OCI-LY3 (cell line): ENCODE measurements at regions not wholly inside any gene's neighbourhood (a gene's known extent, or its start where the extent isn't known, plus 50 kb on each side); places are given as distances from the start of the nearest gene placed in this dataset.

Experiments
- H2AFZ ChIP-seq: fragments of 200-600, 300-600 bp; shearing (Covaris generic); 2 replicates; pipeline ENCODE4 v1.6.0; 2014; ENCODE audit warnings: antibody characterized with exemption, low read depth, low read length
- H3K27ac ChIP-seq: fragments of 200-600, 300-600 bp; sonication (generic); 2 replicates; pipeline ENCODE4 v1.5.1; 2014; ENCODE audit warnings: mild to moderate bottlenecking, low read length, moderate library complexity, mixed read lengths
- H3K27me3 ChIP-seq: fragments of 200-600, 300-600 bp; sonication (generic); 2 replicates; pipeline ENCODE4 v1.6.1; 2014; ENCODE audit warnings: low read depth, low read length, mixed read lengths
- H3K36me3 ChIP-seq: fragments of 200-600, 300-600 bp; sonication (generic); replicated peaks from 2 replicates; pipeline ENCODE3; 2014; ENCODE audit warnings: low read depth, low read length, mixed read lengths
- H3K4me1 ChIP-seq: fragments of 300-600, 200-600 bp; sonication (generic); 2 replicates; pipeline ENCODE4 v1.6.1; 2014; ENCODE audit warnings: low read length, mixed read lengths
- H3K4me2 ChIP-seq: fragments of 200-600, 300-600 bp; sonication (generic); 2 replicates; pipeline ENCODE4 v1.6.1; 2014; ENCODE audit warnings: low read length, mixed read lengths
- H3K4me3 ChIP-seq: fragments of 300-600, 200-600 bp; sonication (generic); 2 replicates; pipeline ENCODE4 v1.5.1; 2014; ENCODE audit warnings: antibody characterized with exemption, mild to moderate bottlenecking, low read length, moderate library complexity
- H3K79me2 ChIP-seq: fragments of 300-600, 200-600 bp; shearing (Covaris generic); 2 replicates; pipeline ENCODE4 v1.6.1; 2014; ENCODE audit warnings: mild to moderate bottlenecking, low read length, mixed read lengths
- H3K9ac ChIP-seq: fragments of 300-600, 200-600 bp; shearing (Covaris generic); 2 replicates; pipeline ENCODE4 v1.6.0; 2014; ENCODE audit warnings: mild to moderate bottlenecking, low read length, moderate library complexity
- H3K9me3 ChIP-seq: fragments of 200-600, 300-600 bp; shearing (Covaris generic); 2 replicates; pipeline ENCODE4 v1.6.1; 2014; ENCODE audit warnings: low read length, mixed read lengths; ENCODE audit not compliant: insufficient read depth
- H4K20me1 ChIP-seq: fragments of 200-600, 300-600 bp; sonication (generic); 2 replicates; pipeline ENCODE4 v1.6.1; 2016; ENCODE audit warnings: low read length, mixed read lengths; ENCODE audit not compliant: insufficient read depth
- EZH2phosphoT487 ChIP-seq: fragments of 200-600 bp; shearing (Covaris generic); IDR thresholded peaks from 2 replicates; pipeline ENCODE4 v1.6.1; 2018; ENCODE audit warnings: antibody characterized with exemption, mixed run types, low read depth
- TF ChIP-seq, protein P1 (sequence below): fragments of 200-600, 300-600 bp; sonication (generic); IDR thresholded peaks from 2 replicates; pipeline ENCODE4 v1.5.1; 2014; ENCODE audit warnings: antibody characterized with exemption, low read length, low read depth

DNA sequence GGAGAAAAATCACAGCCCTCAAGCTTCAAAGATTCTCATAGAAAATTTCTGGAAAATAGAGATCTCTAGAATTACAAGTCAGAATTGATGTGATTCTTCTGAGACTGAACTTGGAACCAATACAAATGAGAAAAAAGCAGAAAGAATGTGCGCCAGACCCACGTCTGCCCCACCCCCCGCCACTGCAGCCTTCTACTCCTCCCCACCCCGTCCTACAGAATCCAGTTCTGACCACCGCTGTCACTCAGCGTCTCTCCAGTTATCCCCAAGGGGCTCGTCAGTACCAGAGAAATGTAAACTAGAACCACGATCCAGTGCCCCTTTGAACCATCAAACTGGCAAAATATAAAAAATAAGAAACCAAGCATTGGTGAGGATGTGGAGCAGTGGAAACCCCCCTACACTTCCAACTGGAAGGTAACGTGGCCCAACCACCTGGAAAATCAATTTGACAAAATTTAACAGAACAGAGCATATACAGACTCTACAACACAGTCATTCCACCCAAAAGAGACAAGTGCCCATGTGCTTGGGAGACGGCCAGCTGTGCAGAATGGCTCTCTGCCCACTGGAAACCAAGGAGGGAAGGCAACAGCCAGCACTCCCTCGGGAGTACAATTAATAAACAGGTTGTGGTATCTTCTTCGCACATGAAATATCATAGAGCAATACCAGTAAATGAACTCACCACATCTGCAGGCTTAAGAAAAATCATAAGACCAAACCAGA, 397.9 kb downstream of the TNS3 start:
- Histone ChIP-seq H3K9ac (no peak overlapping the region), H3K27me3 (peaks cover 28% of the 10 kb centered on the region), H2AFZ (no peak overlapping the region), H3K79me2 (no peaks in the 10 kb centered on the region), H3K4me2 (no peak overlapping the region), H3K4me3 (no peak overlapping the region), H3K9me3 (no peaks in the 10 kb centered on the region), H3K4me1 (peaks cover 10% of the 10 kb centered on the region), H3K36me3 (no peaks in the 10 kb centered on the region), H4K20me1 (no peaks in the 10 kb centered on the region), H3K27ac (no peak overlapping the region)
- TF ChIP-seq, protein P1, sequence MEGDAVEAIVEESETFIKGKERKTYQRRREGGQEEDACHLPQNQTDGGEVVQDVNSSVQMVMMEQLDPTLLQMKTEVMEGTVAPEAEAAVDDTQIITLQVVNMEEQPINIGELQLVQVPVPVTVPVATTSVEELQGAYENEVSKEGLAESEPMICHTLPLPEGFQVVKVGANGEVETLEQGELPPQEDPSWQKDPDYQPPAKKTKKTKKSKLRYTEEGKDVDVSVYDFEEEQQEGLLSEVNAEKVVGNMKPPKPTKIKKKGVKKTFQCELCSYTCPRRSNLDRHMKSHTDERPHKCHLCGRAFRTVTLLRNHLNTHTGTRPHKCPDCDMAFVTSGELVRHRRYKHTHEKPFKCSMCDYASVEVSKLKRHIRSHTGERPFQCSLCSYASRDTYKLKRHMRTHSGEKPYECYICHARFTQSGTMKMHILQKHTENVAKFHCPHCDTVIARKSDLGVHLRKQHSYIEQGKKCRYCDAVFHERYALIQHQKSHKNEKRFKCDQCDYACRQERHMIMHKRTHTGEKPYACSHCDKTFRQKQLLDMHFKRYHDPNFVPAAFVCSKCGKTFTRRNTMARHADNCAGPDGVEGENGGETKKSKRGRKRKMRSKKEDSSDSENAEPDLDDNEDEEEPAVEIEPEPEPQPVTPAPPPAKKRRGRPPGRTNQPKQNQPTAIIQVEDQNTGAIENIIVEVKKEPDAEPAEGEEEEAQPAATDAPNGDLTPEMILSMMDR, result no peak
- TF ChIP-seq EZH2phosphoT487, result no peak

DNA sequence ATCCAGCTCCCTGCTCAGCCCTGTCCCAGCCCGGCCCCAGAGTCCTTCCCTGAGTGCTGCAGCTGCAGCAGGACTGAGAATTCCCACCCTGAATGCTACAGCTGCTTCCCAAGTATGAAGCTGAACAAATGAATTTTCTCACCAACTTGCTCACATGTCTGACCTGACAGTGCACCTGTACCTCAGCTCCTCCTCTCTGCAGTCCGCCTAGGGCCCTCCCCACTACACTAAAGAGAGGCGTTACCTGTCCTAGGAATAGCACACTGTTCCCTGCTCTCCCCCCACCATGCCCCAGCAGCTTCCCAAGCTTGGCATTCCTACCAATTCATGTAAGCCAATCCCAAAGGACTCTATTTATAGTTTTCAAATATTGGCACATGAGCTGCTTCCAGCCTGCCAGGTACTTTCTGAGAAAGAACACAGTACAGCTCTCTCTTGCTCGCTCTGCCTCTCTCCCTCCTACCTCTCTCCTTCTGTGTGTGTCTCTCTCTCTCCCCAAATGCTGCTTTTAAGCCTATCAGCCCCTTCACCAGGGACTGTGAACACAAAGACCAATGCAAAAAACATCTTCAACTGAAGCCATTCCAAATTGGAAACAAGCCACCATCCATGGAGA, 400.1 kb downstream of the TNS3 start:
- H3K79me2 ChIP-seq, result no peaks in the 10 kb centered on the region
- no peak overlapping the region for H2AFZ ChIP-seq
- H3K27ac ChIP-seq, result no peak overlapping the region
- no peak overlapping the region for H3K4me3 ChIP-seq
- peaks cover 15% of the 10 kb centered on the region; the same call in 1 of the 2 replicates for H3K27me3 ChIP-seq
- no peaks in the 10 kb centered on the region for H3K9me3 ChIP-seq
- H3K4me1 ChIP-seq, result peaks cover 10% of the 10 kb centered on the region
- TF ChIP-seq, protein P1, result no peak
- TF ChIP-seq EZH2phosphoT487, result no peak
- H3K9ac ChIP-seq, result no peak overlapping the region
- H3K36me3 ChIP-seq, result no peaks in the 10 kb centered on the region
- H3K4me2 ChIP-seq, result no peak overlapping the region
- no peaks in the 10 kb centered on the region for H4K20me1 ChIP-seq

DNA sequence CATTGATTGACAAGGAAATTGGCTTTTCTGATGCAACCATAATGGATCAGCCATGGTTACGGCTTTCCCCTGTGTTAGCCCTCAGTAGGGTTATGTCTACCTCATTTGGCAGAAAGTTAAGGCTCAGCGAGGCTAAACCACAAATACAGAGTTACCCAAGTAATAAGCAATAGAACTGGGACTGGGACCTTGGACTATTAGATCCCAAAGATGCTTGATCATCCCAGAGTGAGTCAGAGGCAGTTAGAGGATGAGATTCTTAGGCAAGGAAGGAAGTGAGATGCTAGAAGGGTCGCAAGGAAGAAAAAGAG, 401.4 kb downstream of the TNS3 start:
- 0 out of 2 replicates have a peak overlapping the region, but pooled peaks have one; percentile 9 for H3K4me2 ChIP-seq

More for the DNA sequence above, 401.4 kb downstream of the TNS3 start:
- no peak overlapping the region for H3K9ac ChIP-seq
- no peak overlapping the region for H3K27ac ChIP-seq
- peaks cover 13% of the 10 kb centered on the region; the same call in 1 of the 2 replicates for H3K27me3 ChIP-seq
- TF ChIP-seq, protein P1, result no peak; the same call in 1 of the 2 replicates
- TF ChIP-seq EZH2phosphoT487, result no peak
- H4K20me1 ChIP-seq, result no peaks in the 10 kb centered on the region
- no peaks in the 10 kb centered on the region for H3K9me3 ChIP-seq
- no peak overlapping the region for H2AFZ ChIP-seq
- no peaks in the 10 kb centered on the region for H3K36me3 ChIP-seq
- no peak overlapping the region for H3K4me3 ChIP-seq
- H3K79me2 ChIP-seq, result no peaks in the 10 kb centered on the region
- no peaks in the 10 kb centered on the region for H3K4me1 ChIP-seq
